GM13976 (cell line): ENCODE measurements at regions not wholly inside any gene's neighbourhood (a gene's known extent, or its start where the extent isn't known, plus 50 kb on each side); places are given as distances from the start of the nearest gene placed in this dataset.

ENCODE experiments used
- DNase-seq: peaks from one replicate; pipeline ENCODE4 v3.0.0; 2012; ENCODE audit warnings: low spot score
- in situ Hi-C: fragments of 300-500 bp; cut with MboI; formaldehyde crosslinking; loops from one replicate; pipeline ENCODE4 v1.12.0; 2022; ENCODE audit warnings: low sequenced_read_pairs, mixed read lengths, inconsistent platforms; ENCODE audit not compliant: unreplicated experiment
- TF ChIP-seq, protein P1 (sequence below): IDR thresholded peaks from 2 replicates; pipeline ENCODE4 v1.5.1; 2012; ENCODE audit warnings: borderline replicate concordance, mild to moderate bottlenecking; ENCODE audit not compliant: insufficient read depth; ENCODE audit errors: extremely low read depth, missing control alignments, control extremely low read depth

DNA sequence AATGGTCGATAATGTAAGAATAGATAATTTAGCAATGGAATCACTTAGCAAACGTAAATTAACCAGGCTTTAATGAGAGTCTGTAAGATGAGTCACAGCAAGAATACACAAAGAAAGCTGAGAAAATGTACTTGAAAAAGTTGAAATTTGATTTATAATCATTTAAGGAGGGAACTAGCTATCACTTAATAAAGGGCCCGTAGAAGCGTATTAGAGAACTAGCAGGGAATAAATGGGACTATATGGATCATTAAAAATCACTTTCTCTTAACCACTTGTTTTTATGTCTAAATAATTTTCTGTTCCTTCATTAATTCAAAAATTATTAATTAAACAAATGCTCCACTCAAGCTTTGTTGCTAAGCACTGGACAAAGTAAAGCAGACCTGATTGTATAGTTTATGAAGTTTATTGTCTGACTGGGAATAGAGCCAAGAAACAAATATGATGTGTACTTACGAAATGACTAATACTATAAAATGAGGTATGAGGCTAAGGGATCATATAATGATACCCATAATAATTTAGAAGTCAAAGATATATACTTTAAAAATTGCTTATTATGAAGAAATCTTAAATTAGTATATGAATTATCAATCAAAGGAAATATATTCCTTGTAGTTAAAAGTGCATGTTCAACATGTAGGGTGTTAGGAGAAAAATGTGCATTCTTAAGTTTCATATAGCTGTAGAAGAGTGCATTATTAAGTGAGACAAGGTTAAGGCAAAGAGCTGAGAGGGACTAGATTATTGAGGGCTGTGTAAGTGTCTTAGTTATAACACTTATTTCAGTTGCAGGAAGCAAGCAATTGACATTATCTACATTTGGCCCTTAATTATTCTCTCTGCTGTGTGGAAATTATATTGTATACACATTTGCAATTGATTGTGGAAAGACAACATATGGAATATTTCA, 196.8 kb downstream of the PRDM9 start:
- DNase-seq = no peak
- TF ChIP-seq, protein P1, sequence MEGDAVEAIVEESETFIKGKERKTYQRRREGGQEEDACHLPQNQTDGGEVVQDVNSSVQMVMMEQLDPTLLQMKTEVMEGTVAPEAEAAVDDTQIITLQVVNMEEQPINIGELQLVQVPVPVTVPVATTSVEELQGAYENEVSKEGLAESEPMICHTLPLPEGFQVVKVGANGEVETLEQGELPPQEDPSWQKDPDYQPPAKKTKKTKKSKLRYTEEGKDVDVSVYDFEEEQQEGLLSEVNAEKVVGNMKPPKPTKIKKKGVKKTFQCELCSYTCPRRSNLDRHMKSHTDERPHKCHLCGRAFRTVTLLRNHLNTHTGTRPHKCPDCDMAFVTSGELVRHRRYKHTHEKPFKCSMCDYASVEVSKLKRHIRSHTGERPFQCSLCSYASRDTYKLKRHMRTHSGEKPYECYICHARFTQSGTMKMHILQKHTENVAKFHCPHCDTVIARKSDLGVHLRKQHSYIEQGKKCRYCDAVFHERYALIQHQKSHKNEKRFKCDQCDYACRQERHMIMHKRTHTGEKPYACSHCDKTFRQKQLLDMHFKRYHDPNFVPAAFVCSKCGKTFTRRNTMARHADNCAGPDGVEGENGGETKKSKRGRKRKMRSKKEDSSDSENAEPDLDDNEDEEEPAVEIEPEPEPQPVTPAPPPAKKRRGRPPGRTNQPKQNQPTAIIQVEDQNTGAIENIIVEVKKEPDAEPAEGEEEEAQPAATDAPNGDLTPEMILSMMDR = no peak
- in situ Hi-C loops = no loop called here

DNA sequence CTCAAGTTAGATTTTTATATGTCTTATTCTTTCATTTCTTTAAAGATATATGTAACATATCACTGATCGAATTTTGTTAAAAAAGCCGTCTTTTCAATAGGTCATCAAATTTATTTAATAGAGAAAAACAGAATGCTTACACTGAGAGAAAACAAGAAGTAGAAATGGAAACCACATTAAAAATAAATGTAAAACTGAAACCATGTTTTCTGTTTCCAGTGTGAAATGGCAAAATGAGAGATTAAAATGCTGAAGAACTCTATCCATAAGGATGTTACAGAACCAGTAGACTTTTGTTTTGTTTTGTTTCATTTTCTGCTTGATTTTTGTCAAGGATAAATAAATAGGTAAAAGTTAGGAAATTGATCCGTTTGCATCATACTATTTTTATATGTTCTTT, 210.1 kb downstream of the PRDM9 start:
- DNase-seq = no peak
- TF ChIP-seq, protein P1 = no peak
- in situ Hi-C loops = no loop called here

DNA sequence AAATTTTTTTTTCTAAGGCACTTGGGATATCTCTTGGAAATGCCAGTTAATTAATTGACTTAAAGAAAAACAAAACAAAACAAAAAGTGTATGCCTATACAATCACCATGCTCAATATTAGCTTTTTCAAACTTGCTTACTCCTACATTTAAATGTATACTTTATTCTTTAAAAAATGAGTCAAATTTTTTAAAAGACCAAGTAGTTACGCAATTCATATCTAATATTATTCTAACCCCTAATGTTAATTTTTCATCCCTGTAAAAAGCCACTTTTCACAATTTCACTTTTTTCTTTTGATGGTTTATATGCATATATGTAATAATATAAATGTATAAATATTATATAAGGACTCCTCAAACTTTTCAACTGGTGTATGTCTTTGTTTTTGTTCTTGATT, 211.2 kb downstream of the PRDM9 start:
- in situ Hi-C loops = no loop called here

DNA sequence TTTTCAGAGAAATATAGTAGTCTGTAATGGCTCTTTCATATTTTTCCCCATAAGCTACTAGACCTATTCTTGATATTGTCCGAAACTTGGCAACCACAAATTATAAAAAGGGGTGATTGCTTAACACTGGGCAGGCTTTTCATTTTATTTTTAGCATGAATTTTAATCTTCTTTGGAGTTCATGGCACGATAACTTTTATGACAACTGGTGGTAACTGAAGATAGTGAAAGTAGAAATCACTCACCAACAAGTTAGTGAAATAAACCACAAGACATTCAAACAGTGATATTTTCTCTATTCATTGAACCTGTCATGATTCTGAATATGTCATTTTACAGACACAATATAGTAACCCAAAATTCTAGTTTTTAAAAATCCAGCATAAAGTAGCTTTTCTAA, 213.9 kb downstream of the PRDM9 start:
- TF ChIP-seq, protein P1 = no peak
- no peak for DNase-seq
- in situ Hi-C loops = no loop called here

More for the DNA sequence above, 211.2 kb downstream of the PRDM9 start:
- TF ChIP-seq, protein P1 = no peak
- no peak for DNase-seq

DNA sequence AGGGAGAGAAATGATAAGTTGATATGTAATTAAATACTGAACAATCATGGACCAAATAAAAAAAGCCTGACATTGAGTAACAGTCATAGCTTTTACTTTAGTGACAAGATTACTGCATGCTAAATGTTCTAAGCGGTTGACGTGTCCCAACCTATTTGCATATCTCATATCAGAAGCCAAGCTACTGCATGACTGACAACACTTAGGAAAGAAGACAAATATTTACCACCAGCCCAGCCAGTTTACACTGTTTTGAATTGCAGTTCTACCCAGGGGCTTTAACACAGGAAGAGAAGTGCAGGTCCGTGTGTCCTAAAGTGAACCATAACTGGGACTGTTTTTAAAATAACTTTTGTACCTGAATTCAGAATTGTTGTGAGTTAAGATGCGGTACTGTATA, 219.9 kb downstream of the PRDM9 start:
- TF ChIP-seq, protein P1 = no peak
- no peak for DNase-seq
- in situ Hi-C loops = no loop called here

DNA sequence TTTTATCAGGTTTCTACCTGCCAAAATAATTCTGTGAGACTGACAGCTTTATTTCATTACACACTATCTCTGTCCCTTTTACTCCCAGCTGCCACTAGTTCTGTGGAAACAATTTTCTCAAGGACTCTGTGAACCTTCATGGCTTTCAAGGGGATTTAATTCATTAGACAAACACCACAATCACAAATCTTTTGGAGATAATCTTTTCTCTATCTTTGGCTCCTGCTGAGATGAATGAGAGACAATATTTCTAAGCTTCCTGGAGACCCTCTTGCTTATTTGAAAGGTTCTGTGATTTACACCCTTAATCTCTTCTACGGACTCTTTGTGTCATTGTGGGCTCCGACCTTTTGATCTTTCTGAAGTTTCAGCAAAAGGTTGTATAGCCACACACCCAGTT, 222.6 kb downstream of the PRDM9 start:
- TF ChIP-seq, protein P1 = no peak
- in situ Hi-C loops = no loop called here
- DNase-seq = no peak
